SK-N-SH (cell line): ENCODE measurements at regions not wholly inside any gene's neighbourhood (a gene's known extent, or its start where the extent isn't known, plus 50 kb on each side); places are given as distances from the start of the nearest gene placed in this dataset.

Source experiments
- ELF1 ChIP-seq: IDR thresholded peaks from 2 replicates; pipeline ENCODE4 v1.4.0; 2012
- EP300 ChIP-seq, 2 experiments: IDR thresholded peaks; 2 replicates each; pipeline versions ENCODE4 v1.4.0 to v1.6.1; 2012; ENCODE audit warnings: borderline replicate concordance in 1 of 2, low read depth in 1 of 2, low read length in 1 of 2
- EZH2phosphoT487 ChIP-seq: fragments of 200-600 bp; sonication (generic); IDR thresholded peaks from 2 replicates; pipeline ENCODE4 v1.6.1; 2017; ENCODE audit warnings: low read depth, mixed run types, mild to moderate bottlenecking, antibody characterized with exemption, moderate library complexity, borderline replicate concordance
- GABPA ChIP-seq: IDR thresholded peaks from 2 replicates; pipeline ENCODE4 v1.4.0; 2012; ENCODE audit warnings: low read depth, mild to moderate bottlenecking
- GATA2 ChIP-seq: sonication (generic); formaldehyde crosslinking; IDR thresholded peaks from 2 replicates; pipeline ENCODE4 v1.5.0; 2020; ENCODE audit warnings: mild to moderate bottlenecking, missing genetic modification reagents
- MXI1 ChIP-seq: IDR thresholded peaks from 2 replicates; pipeline ENCODE4 v1.6.1; 2012; ENCODE audit warnings: mild to moderate bottlenecking, low read depth, low read length, improper control_type of control experiment
- NRF1 ChIP-seq: IDR thresholded peaks from 2 replicates; pipeline ENCODE4 v1.6.1; 2012; ENCODE audit warnings: low read depth, mild to moderate bottlenecking, low read length
- RFX5 ChIP-seq: IDR thresholded peaks from 2 replicates; pipeline ENCODE4 v1.6.1; 2012; ENCODE audit warnings: mild to moderate bottlenecking, improper control_type of control experiment, low read length
- TF ChIP-seq, protein P1 (sequence below): fragments of 200-600 bp; sonication (generic); IDR thresholded peaks from 2 replicates; pipeline ENCODE4 v1.6.1; 2017; ENCODE audit warnings: antibody characterized with exemption, mild to moderate bottlenecking, moderate library complexity
- TF ChIP-seq, protein P2 (sequence below): IDR thresholded peaks from 2 replicates; pipeline ENCODE4 v1.6.1; 2012; ENCODE audit warnings: mild to moderate bottlenecking, low read depth, low read length, moderate library complexity

DNA sequence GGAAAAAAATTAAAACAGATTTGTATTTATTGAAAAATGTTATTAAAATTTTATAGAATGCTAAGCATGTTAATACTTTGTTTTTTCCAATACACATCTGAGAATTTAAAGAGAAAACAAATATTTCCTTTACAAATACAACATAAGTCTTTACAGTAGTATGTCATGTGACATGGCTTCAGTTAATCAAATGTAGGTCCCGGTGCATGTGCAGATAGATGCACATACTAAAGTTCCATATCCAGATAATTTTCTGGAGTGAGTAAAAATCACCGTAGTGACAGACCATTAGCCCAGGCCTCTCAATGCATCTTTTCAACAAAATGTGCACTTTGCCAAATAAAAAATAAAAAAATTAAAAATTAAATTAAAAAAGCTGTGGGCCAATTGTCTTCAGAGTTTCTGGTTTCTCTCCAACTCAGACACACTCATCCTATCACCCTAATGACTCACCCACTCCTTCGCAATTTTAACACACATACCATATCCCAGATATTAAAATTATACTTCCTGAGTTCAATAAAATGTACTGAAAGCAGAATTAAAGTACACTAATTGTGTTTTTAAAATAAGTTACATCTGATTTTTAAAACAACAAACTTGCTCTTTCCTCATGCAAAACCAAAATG is 508.1 kb downstream of the NR2F1-AS1 start:
- TF ChIP-seq MXI1 (no peak), GATA2 (no peak), EP300 (IDR thresholded peaks at IDR 0.05; ENCODE audit: borderline replicate concordance in 1 of 2, low read depth in 1 of 2, low read length in 1 of 2) (0 out of 4 replicates have a peak, but pooled peaks have one; percentile 23 to 53), ELF1 (no peak), RFX5 (no peak), NRF1 (no peak), EZH2phosphoT487 (no peak), GABPA (no peak)
- TF ChIP-seq, protein P1, sequence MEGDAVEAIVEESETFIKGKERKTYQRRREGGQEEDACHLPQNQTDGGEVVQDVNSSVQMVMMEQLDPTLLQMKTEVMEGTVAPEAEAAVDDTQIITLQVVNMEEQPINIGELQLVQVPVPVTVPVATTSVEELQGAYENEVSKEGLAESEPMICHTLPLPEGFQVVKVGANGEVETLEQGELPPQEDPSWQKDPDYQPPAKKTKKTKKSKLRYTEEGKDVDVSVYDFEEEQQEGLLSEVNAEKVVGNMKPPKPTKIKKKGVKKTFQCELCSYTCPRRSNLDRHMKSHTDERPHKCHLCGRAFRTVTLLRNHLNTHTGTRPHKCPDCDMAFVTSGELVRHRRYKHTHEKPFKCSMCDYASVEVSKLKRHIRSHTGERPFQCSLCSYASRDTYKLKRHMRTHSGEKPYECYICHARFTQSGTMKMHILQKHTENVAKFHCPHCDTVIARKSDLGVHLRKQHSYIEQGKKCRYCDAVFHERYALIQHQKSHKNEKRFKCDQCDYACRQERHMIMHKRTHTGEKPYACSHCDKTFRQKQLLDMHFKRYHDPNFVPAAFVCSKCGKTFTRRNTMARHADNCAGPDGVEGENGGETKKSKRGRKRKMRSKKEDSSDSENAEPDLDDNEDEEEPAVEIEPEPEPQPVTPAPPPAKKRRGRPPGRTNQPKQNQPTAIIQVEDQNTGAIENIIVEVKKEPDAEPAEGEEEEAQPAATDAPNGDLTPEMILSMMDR = no peak
- TF ChIP-seq, protein P2, sequence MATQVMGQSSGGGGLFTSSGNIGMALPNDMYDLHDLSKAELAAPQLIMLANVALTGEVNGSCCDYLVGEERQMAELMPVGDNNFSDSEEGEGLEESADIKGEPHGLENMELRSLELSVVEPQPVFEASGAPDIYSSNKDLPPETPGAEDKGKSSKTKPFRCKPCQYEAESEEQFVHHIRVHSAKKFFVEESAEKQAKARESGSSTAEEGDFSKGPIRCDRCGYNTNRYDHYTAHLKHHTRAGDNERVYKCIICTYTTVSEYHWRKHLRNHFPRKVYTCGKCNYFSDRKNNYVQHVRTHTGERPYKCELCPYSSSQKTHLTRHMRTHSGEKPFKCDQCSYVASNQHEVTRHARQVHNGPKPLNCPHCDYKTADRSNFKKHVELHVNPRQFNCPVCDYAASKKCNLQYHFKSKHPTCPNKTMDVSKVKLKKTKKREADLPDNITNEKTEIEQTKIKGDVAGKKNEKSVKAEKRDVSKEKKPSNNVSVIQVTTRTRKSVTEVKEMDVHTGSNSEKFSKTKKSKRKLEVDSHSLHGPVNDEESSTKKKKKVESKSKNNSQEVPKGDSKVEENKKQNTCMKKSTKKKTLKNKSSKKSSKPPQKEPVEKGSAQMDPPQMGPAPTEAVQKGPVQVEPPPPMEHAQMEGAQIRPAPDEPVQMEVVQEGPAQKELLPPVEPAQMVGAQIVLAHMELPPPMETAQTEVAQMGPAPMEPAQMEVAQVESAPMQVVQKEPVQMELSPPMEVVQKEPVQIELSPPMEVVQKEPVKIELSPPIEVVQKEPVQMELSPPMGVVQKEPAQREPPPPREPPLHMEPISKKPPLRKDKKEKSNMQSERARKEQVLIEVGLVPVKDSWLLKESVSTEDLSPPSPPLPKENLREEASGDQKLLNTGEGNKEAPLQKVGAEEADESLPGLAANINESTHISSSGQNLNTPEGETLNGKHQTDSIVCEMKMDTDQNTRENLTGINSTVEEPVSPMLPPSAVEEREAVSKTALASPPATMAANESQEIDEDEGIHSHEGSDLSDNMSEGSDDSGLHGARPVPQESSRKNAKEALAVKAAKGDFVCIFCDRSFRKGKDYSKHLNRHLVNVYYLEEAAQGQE = no peak
